Colonic mucosa (tissue), 4 donors: ENCODE measurements at regions not wholly inside any gene's neighbourhood (a gene's known extent, or its start where the extent isn't known, plus 50 kb on each side); places are given as distances from the start of the nearest gene placed in this dataset.

Source experiments
- DNase-seq: peaks from one replicate; pipeline ENCODE4 v3.0.0-alpha.2; 2020
- H3K27ac ChIP-seq: fragments of 200-600 bp; one replicate; pipeline ENCODE4 v1.8.0; 2021
- H3K27me3 ChIP-seq: fragments of 200-600 bp; one replicate; pipeline ENCODE4 v1.8.0; 2021
- H3K36me3 ChIP-seq: fragments of 200-600 bp; one replicate; pipeline ENCODE4 v1.8.0; 2021
- H3K4me1 ChIP-seq: fragments of 200-600 bp; one replicate; pipeline ENCODE4 v1.8.0; 2021; ENCODE audit warnings: mild to moderate bottlenecking
- H3K4me3 ChIP-seq: fragments of 200-600 bp; one replicate; pipeline ENCODE4 v1.8.0; 2021
- H3K9ac ChIP-seq, 2 donors: one replicate each; pipeline ENCODE4 v1.7.0; 2013; ENCODE audit warnings: control low read depth in 2 of 2, low read depth in 2 of 2, low read length in 2 of 2
- H3K9me3 ChIP-seq: fragments of 200-600 bp; one replicate; pipeline ENCODE4 v1.8.0; 2021
- CTCF ChIP-seq: fragments of 200-600 bp; IDR thresholded peaks from one replicate; pipeline ENCODE4 v1.8.0; 2022; ENCODE audit warnings: antibody characterized with exemption, mild to moderate bottlenecking
- intact Hi-C: fragments of 100-400 bp; cut with DNase I; formaldehyde crosslinking; loops from one replicate; pipeline ENCODE4 v1.14.1; 2022
- donor health status: healthy.
- donor health status: DM: no; HTN: no; CAD: no.
- donor health status: DM: no; HTN: no; CAD: no.

DNA sequence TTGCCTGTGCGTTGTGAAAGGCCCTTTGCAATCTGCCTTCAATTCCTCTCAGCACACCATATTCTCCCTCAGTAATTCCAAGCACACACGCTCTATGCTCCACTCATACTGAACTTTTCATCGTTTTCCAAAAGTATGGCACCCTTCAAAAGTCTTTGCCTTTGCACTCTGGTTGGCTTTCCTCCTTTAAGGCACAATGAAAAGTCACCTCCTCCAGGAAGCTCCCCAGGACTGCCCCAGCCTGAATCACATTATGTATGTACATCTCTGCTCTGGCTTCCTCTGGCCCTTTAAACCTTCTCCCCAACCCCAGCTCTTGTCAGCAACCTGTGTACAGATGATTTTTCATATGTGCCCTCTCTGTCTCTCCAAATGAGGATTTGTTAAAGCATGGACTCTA lies 250.7 kb downstream of the MAF start:
- Histone ChIP-seq H3K9me3 (no peaks in the 10 kb centered on the region), H3K9ac (no peak overlapping the region), H3K4me3 (no peak overlapping the region), H3K4me1 (no peaks in the 10 kb centered on the region), H3K27me3 (no peaks in the 10 kb centered on the region), H3K27ac (no peak overlapping the region), H3K36me3 (no peaks in the 10 kb centered on the region)
- TF ChIP-seq CTCF: no peak
- intact Hi-C loops: no loop called here
- DNase-seq: no peak

- DNase-seq: no peak
- no peaks in the 10 kb centered on the region for H3K27me3 ChIP-seq
- no peaks in the 10 kb centered on the region for H3K36me3 ChIP-seq
- no peak overlapping the region for H3K9ac ChIP-seq
- TF ChIP-seq CTCF: no peak
- no peak overlapping the region for H3K27ac ChIP-seq
- intact Hi-C loops: no loop called here
- no peaks in the 10 kb centered on the region for H3K4me1 ChIP-seq
- H3K4me3 ChIP-seq: no peak overlapping the region
- H3K9me3 ChIP-seq: no peaks in the 10 kb centered on the region
Observed at GRCh38 chr16:79348521-79349306, 251.8 kb downstream of the MAF start.

GRCh38 chr16:79347277-79347676 lies 253.3 kb downstream of the MAF start:
- H3K9ac ChIP-seq: no peak overlapping the region
- H3K27me3 ChIP-seq: no peaks in the 10 kb centered on the region
- intact Hi-C loops: no loop called here

GRCh38 chr16:79339863-79340262 lies 260.7 kb downstream of the MAF start:
- Histone ChIP-seq H3K4me1 (no peaks in the 10 kb centered on the region), H3K4me3 (no peak overlapping the region), H3K9ac (no peak overlapping the region), H3K36me3 (no peaks in the 10 kb centered on the region), H3K9me3 (no peaks in the 10 kb centered on the region), H3K27me3 (no peaks in the 10 kb centered on the region), H3K27ac (no peak overlapping the region)
- DNase-seq: no peak
- intact Hi-C loops: no loop called here
- TF ChIP-seq CTCF: no peak

More at GRCh38 chr16:79347277-79347676, 253.3 kb downstream of the MAF start:
- H3K27ac ChIP-seq: no peak overlapping the region
- H3K4me3 ChIP-seq: no peak overlapping the region
- H3K9me3 ChIP-seq: no peaks in the 10 kb centered on the region
- DNase-seq: no peak
- no peaks in the 10 kb centered on the region for H3K36me3 ChIP-seq
- TF ChIP-seq CTCF: no peak
- no peaks in the 10 kb centered on the region for H3K4me1 ChIP-seq

- Histone ChIP-seq H3K4me1 (no peaks in the 10 kb centered on the region), H3K27ac (no peak overlapping the region), H3K4me3 (no peak overlapping the region), H3K9me3 (no peaks in the 10 kb centered on the region), H3K36me3 (no peaks in the 10 kb centered on the region), H3K27me3 (no peaks in the 10 kb centered on the region), H3K9ac (no peak overlapping the region)
- DNase-seq: no peak
- no peak for TF ChIP-seq CTCF
- intact Hi-C loops: no loop called here
Observed at GRCh38 chr16:79337906-79338305, 262.6 kb downstream of the MAF start.
